NB4 (cell line): ENCODE measurements at regions not wholly inside any gene's neighbourhood (a gene's known extent, or its start where the extent isn't known, plus 50 kb on each side); places are given as distances from the start of the nearest gene placed in this dataset.

ENCODE experiments used
- MYC ChIP-seq: IDR thresholded peaks from 2 replicates; pipeline ENCODE4 v1.6.1; 2011; ENCODE audit warnings: low read depth, low read length
- POLR2A ChIP-seq: IDR thresholded peaks from 2 replicates; pipeline ENCODE4 v1.6.1; 2011; ENCODE audit warnings: mild to moderate bottlenecking; ENCODE audit not compliant: insufficient read length; ENCODE audit errors: extremely low read depth
- TF ChIP-seq, protein P1 (sequence below): IDR thresholded peaks from one replicate; pipeline ENCODE4 v1.5.1; 2012; ENCODE audit warnings: low read depth, low read length
- TF ChIP-seq, protein P2 (sequence below): IDR thresholded peaks from 2 replicates; pipeline ENCODE4 v1.6.1; 2011; ENCODE audit warnings: low read depth, low read length

DNA sequence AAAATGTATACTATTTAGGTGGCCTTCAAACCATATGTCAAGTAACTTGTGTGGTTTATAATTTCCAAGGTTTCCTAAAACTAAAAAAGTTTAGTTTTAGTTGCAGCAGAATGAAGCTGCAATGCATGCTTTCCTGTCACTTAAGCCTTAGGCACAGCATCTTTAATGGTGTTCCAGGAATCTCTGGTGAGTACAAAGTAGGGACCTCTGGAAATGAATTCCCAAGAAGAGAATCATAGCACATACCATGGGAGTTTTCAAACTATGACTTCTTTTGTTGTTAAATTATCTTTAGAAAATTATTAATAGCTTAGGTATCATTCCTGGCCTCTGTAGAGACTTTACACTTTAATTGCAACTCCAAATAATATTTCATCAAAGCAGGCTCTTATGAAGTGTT is 1005.9 kb upstream of the PABPC4L start:
- TF ChIP-seq, protein P1, sequence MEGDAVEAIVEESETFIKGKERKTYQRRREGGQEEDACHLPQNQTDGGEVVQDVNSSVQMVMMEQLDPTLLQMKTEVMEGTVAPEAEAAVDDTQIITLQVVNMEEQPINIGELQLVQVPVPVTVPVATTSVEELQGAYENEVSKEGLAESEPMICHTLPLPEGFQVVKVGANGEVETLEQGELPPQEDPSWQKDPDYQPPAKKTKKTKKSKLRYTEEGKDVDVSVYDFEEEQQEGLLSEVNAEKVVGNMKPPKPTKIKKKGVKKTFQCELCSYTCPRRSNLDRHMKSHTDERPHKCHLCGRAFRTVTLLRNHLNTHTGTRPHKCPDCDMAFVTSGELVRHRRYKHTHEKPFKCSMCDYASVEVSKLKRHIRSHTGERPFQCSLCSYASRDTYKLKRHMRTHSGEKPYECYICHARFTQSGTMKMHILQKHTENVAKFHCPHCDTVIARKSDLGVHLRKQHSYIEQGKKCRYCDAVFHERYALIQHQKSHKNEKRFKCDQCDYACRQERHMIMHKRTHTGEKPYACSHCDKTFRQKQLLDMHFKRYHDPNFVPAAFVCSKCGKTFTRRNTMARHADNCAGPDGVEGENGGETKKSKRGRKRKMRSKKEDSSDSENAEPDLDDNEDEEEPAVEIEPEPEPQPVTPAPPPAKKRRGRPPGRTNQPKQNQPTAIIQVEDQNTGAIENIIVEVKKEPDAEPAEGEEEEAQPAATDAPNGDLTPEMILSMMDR: no peak
- TF ChIP-seq MYC (no peak), POLR2A (no peak)
- TF ChIP-seq, protein P2, sequence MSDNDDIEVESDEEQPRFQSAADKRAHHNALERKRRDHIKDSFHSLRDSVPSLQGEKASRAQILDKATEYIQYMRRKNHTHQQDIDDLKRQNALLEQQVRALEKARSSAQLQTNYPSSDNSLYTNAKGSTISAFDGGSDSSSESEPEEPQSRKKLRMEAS: no peak
